ENCODE measurements at regions not wholly inside any gene's neighbourhood (a gene's known extent, or its start where the extent isn't known, plus 50 kb on each side); places are given as distances from the start of the nearest gene placed in this dataset.

DNA sequence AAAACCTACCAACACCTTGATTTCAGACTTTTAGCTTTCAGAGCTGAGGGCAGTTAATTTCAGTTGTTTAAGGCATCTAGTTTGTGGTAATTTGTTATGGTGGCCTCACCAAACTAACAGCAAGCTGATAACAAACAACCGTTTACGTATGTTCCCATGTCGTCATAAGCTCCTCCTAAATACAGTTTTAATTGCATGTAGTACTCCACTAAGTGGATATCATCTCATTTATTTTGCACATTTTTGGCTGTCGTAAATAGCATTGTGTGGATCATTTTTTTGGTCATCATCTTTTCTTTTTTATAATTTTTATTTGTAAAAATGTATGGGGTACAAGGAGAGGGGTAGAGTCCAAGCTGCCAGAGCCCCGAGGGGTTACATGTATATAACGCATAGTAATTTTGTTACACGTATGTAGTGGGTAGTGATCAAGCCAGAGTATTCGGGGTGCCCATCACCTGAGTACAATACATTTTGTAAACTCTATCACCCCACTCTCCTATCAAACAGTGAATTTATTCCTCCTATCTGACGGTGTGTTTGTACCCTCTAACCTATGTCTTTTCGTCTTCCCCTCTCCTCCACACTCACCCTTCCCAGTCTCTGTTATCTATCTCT, 89.2 kb upstream of the MYCN start:
- H3K27ac ChIP-seq: no peak overlapping the region
- H3K4me3 ChIP-seq: no peak overlapping the region
- ATAC-seq (ENCODE audit: low FRiP score in 2 of 2) (no peak), DNase-seq (no peak)
- H3K9me3 ChIP-seq: no peaks in the 10 kb centered on the region
- H3K4me1 ChIP-seq: no peaks in the 10 kb centered on the region
- H3K36me3 ChIP-seq: no peaks in the 10 kb centered on the region
- H3K27me3 ChIP-seq: no peaks in the 10 kb centered on the region
- TF ChIP-seq POLR2AphosphoS5 (IDR thresholded peaks at IDR 0.05): no peak
- TF ChIP-seq POLR2A (IDR thresholded peaks at IDR 0.05): no peak
- TF ChIP-seq EP300 (IDR thresholded peaks at IDR 0.05): no peak
- no peak for TF ChIP-seq CTCF (IDR thresholded peaks at IDR 0.05)
- 89 to 93% methylated on average over 10 of the region's 10 CpGs for WGBS, 2 donors

DNA sequence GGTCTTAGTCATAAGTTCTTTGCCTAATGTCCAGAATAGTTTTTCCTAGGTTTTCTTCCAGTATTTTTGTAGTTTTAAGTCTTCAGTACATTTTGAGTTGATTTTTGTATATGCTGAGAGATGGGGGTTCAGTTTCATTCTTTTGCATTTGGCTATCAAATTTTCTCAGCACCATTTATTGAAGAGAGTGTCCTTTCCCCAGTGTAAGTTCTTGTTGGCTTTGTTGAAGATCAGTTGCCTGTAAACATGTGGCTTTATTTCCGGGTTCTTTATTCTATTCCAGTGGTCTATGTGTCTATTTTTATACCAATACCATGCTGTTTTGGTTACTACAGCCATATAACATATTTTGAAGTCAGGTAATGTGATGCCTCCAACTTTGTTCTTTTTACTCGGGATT, 87.5 kb upstream of the MYCN start:
- H3K27me3 ChIP-seq: no peaks in the 10 kb centered on the region
- TF ChIP-seq CTCF (IDR thresholded peaks at IDR 0.05): no peak
- TF ChIP-seq EP300 (IDR thresholded peaks at IDR 0.05): no peak
- TF ChIP-seq POLR2AphosphoS5 (IDR thresholded peaks at IDR 0.05): no peak
- no peak for TF ChIP-seq POLR2A (IDR thresholded peaks at IDR 0.05)
- no peaks in the 10 kb centered on the region for H3K4me1 ChIP-seq
- no peak for DNase-seq
- WGBS, 2 donors: 74 to 88% methylated on average over 2 of the region's 2 CpGs
- H3K9me3 ChIP-seq: no peaks in the 10 kb centered on the region
- H3K36me3 ChIP-seq: no peaks in the 10 kb centered on the region
- ATAC-seq (ENCODE audit: low FRiP score in 2 of 2): no peak
- H3K27ac ChIP-seq: no peak overlapping the region
- H3K4me3 ChIP-seq: no peak overlapping the region

- ATAC-seq (ENCODE audit: low FRiP score in 2 of 2): no peak
- no peak for DNase-seq
- H3K4me3 ChIP-seq: no peak overlapping the region
- H3K36me3 ChIP-seq: no peaks in the 10 kb centered on the region
- TF ChIP-seq POLR2AphosphoS5 (IDR thresholded peaks at IDR 0.05) (no peak), POLR2A (IDR thresholded peaks at IDR 0.05) (no peak), EP300 (IDR thresholded peaks at IDR 0.05) (no peak), CTCF (IDR thresholded peaks at IDR 0.05) (no peak)
- H3K4me1 ChIP-seq: no peaks in the 10 kb centered on the region
- no peaks in the 10 kb centered on the region for H3K27me3 ChIP-seq
- WGBS, 2 donors: 59 to 65% methylated on average over 3 of the region's 3 CpGs
- H3K9me3 ChIP-seq: no peaks in the 10 kb centered on the region
- H3K27ac ChIP-seq: no peak overlapping the region
Measured at GRCh38 chr2:15853903-15854302, 86.4 kb upstream of the MYCN start.

GRCh38 chr2:15855766-15856260, 84.5 kb upstream of the MYCN start:
- ATAC-seq (ENCODE audit: low FRiP score in 2 of 2) (no peak), DNase-seq (no peak)
- Histone ChIP-seq H3K4me3 (no peak overlapping the region), H3K9me3 (no peaks in the 10 kb centered on the region), H3K36me3 (no peaks in the 10 kb centered on the region), H3K4me1 (no peaks in the 10 kb centered on the region), H3K27me3 (no peaks in the 10 kb centered on the region), H3K27ac (no peak overlapping the region)
- TF ChIP-seq CTCF (IDR thresholded peaks at IDR 0.05): no peak
- no peak for TF ChIP-seq EP300 (IDR thresholded peaks at IDR 0.05)
- TF ChIP-seq POLR2A (IDR thresholded peaks at IDR 0.05): no peak
- no peak for TF ChIP-seq POLR2AphosphoS5 (IDR thresholded peaks at IDR 0.05)

DNA sequence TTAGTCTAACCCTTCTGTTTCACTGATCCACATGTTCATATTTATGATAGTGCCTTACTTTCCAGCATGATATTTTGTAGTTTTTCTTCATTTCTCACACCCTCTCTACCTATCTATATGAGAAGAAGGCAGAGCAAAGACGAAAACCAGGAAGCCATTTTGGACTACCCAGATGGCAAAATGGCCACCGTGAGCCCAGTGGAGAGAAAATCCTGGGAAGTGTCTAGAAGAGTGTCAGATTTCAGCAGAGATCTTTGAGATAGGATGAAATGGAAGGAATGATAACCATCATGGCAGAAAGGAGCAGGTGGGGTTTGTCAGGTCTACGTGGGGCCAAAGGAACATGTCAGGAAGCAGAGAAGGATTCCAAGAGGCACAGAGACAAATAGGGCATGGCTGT, 84.0 kb upstream of the MYCN start:
- H3K36me3 ChIP-seq: no peaks in the 10 kb centered on the region
- no peaks in the 10 kb centered on the region for H3K27me3 ChIP-seq
- 96 to 98% methylated on average over 3 of the region's 3 CpGs for WGBS, 2 donors
- H3K27ac ChIP-seq: no peak overlapping the region
- no peak overlapping the region for H3K4me3 ChIP-seq
- TF ChIP-seq POLR2A (IDR thresholded peaks at IDR 0.05): no peak
- TF ChIP-seq CTCF (IDR thresholded peaks at IDR 0.05): no peak
- TF ChIP-seq EP300 (IDR thresholded peaks at IDR 0.05): no peak
- TF ChIP-seq POLR2AphosphoS5 (IDR thresholded peaks at IDR 0.05): no peak
- no peaks in the 10 kb centered on the region for H3K4me1 ChIP-seq
- DNase-seq: no peak
- no peak for ATAC-seq (ENCODE audit: low FRiP score in 2 of 2)
- H3K9me3 ChIP-seq: no peaks in the 10 kb centered on the region
